IMR-90 (cell line): ENCODE measurements at regions not wholly inside any gene's neighbourhood (a gene's known extent, or its start where the extent isn't known, plus 50 kb on each side); places are given as distances from the start of the nearest gene placed in this dataset.

Experiments
- ATAC-seq: fragments of 200-7000 bp; cut with Tn5 transposase; 2 replicates; pipeline ENCODE4 v1.9.1; 2020; ENCODE audit warnings: low read depth, mild to moderate bottlenecking, moderate library complexity
- BruUV-seq: library from RNA; stranded (reverse); fragments of 400-500 nt; replicated peaks from 2 replicates; lab custom pipeline; 2021; lab: Mats Ljungman, UMichigan
- CTCF ChIA-PET: fragments of 300-600 bp; formaldehyde crosslinking; extraction: SDS; loops from one replicate; lab custom pipeline; 2021; ENCODE audit warnings: antibody characterized with exemption; lab: Yijun Ruan, JAX
- POLR2A ChIA-PET: fragments of 300-600 bp; sonication (Branson Sonifier 250); formaldehyde crosslinking; loops from one replicate; lab custom pipeline; 2022; ENCODE audit warnings: antibody characterized with exemption; ENCODE audit not compliant: unreplicated experiment; lab: Charles Lee
- DNase-seq: peaks from one replicate; pipeline ENCODE4 v3.0.0; 2013
- H2AFZ ChIP-seq: replicated peaks from 2 replicates; pipeline ENCODE3; 2013; ENCODE audit warnings: low read length, mild to moderate bottlenecking; ENCODE audit not compliant: poor library complexity
- H2AK5ac ChIP-seq: 2 replicates; pipeline ENCODE4 v1.6.1; 2013; ENCODE audit warnings: low read depth, low read length, inconsistent platforms
- H2AK9ac ChIP-seq: replicated peaks from 2 replicates; pipeline ENCODE3; 2013; ENCODE audit warnings: mild to moderate bottlenecking, low read depth, low read length, moderate library complexity; ENCODE audit not compliant: poor library complexity
- H2BK120ac ChIP-seq: 2 replicates; pipeline ENCODE4 v1.6.1; 2013; ENCODE audit warnings: low read depth, low read length, inconsistent platforms
- H2BK15ac ChIP-seq: 3 replicates; pipeline ENCODE4 v1.6.1; 2013; ENCODE audit warnings: low read depth, low read length, inconsistent platforms
- H2BK20ac ChIP-seq: 2 replicates; pipeline ENCODE4 v1.6.1; 2013; ENCODE audit warnings: low read depth, mild to moderate bottlenecking, inconsistent platforms, low read length, moderate library complexity
- H2BK5ac ChIP-seq: 2 replicates; pipeline ENCODE4 v1.6.1; 2013; ENCODE audit warnings: mild to moderate bottlenecking, low read depth, low read length, inconsistent platforms; ENCODE audit not compliant: poor library complexity, severe bottlenecking
- H3K14ac ChIP-seq: replicated peaks from 2 replicates; pipeline ENCODE4 v1.6.1; 2013; ENCODE audit warnings: low read depth, low read length, inconsistent platforms
- H3K18ac ChIP-seq: 2 replicates; pipeline ENCODE4 v1.6.1; 2013; ENCODE audit warnings: low read depth, low read length, control low read depth
- H3K23ac ChIP-seq: 2 replicates; pipeline ENCODE4 v1.6.1; 2013; ENCODE audit warnings: low read depth, low read length, inconsistent platforms
- H3K27ac ChIP-seq: 2 replicates; pipeline ENCODE4 v1.5.1; 2013; ENCODE audit warnings: mild to moderate bottlenecking, control low read depth, low read length; ENCODE audit not compliant: insufficient read depth
- H3K27me3 ChIP-seq: 2 replicates; pipeline ENCODE4 v1.6.1; 2013; ENCODE audit warnings: low read length; ENCODE audit not compliant: control insufficient read depth, insufficient read depth
- H3K36me3 ChIP-seq: 2 replicates; pipeline ENCODE4 v1.6.1; 2013; ENCODE audit warnings: low read length, mixed read lengths; ENCODE audit not compliant: control insufficient read depth, insufficient read depth
- H3K4ac ChIP-seq: 2 replicates; pipeline ENCODE4 v1.6.1; 2013; ENCODE audit warnings: low read depth, low read length, inconsistent platforms
- H3K4me1 ChIP-seq: 2 replicates; pipeline ENCODE4 v1.6.1; 2013; ENCODE audit warnings: low read length, mixed read lengths; ENCODE audit not compliant: control insufficient read depth, insufficient read depth
- H3K4me2 ChIP-seq: 2 replicates; pipeline ENCODE4 v1.6.1; 2013; ENCODE audit warnings: low read depth, mild to moderate bottlenecking, control low read depth, low read length, moderate library complexity
- H3K4me3 ChIP-seq: 2 replicates; pipeline ENCODE4 v1.5.1; 2013; ENCODE audit warnings: low read depth, mild to moderate bottlenecking, control low read depth, low read length, moderate library complexity; ENCODE audit not compliant: insufficient read depth
- H3K56ac ChIP-seq: 2 replicates; pipeline ENCODE4 v1.6.1; 2013; ENCODE audit warnings: low read length, inconsistent platforms; ENCODE audit not compliant: insufficient read depth; ENCODE audit errors: extremely low read depth
- H3K79me1 ChIP-seq, 2 experiments: 2 replicates each; pipeline ENCODE4 v1.6.1; 2013; ENCODE audit warnings: low read length in 2 of 2, inconsistent platforms in 1 of 2, low read depth in 1 of 2
- H3K9ac ChIP-seq: 2 replicates; pipeline ENCODE4 v1.6.1; 2013; ENCODE audit warnings: low read depth, low read length, control low read depth
- H3K9me1 ChIP-seq: 2 replicates; pipeline ENCODE4 v1.6.1; 2013; ENCODE audit warnings: low read length, inconsistent platforms; ENCODE audit not compliant: insufficient read depth
- H3K9me3 ChIP-seq: 2 replicates; pipeline ENCODE4 v1.6.1; 2013; ENCODE audit warnings: low read length; ENCODE audit not compliant: control insufficient read depth, insufficient read depth
- H4K20me1 ChIP-seq: 2 replicates; pipeline ENCODE4 v1.6.1; 2013; ENCODE audit warnings: low read length, inconsistent platforms; ENCODE audit not compliant: insufficient read depth
- H4K5ac ChIP-seq: 2 replicates; pipeline ENCODE4 v1.6.1; 2013; ENCODE audit warnings: mild to moderate bottlenecking, low read depth, low read length, control low read depth
- H4K8ac ChIP-seq, 2 experiments: 2 replicates each; pipeline ENCODE4 v1.6.1; 2013; ENCODE audit warnings: low read depth in 2 of 2, low read length in 2 of 2, control low read depth in 1 of 2, inconsistent platforms in 1 of 2
- H4K91ac ChIP-seq: 2 replicates; pipeline ENCODE4 v1.6.1; 2013; ENCODE audit warnings: low read depth, low read length, inconsistent platforms; ENCODE audit not compliant: insufficient read depth
- BHLHE40 ChIP-seq: fragments of 150-350 bp; IDR thresholded peaks from 2 replicates; pipeline ENCODE4 v1.6.1; 2016; ENCODE audit warnings: mild to moderate bottlenecking, low read depth, low read length
- MAFK ChIP-seq: IDR thresholded peaks from 2 replicates; pipeline ENCODE4 v1.6.1; 2012; ENCODE audit warnings: low read depth, low read length, improper control_type of control experiment
- POLR2A ChIP-seq: IDR thresholded peaks from 2 replicates; pipeline ENCODE4 v1.6.1; 2012; ENCODE audit warnings: mild to moderate bottlenecking, low read depth, low read length
- WGBS, 2 experiments: methylation state at CpG; one replicate each; pipeline versions ENCODE4 v1.1.5 to v1.1.7; 2013; ENCODE audit warnings: missing lambda C conversion rate in 2 of 2; ENCODE audit not compliant: insufficient read length in 1 of 2; ENCODE audit errors: extremely low coverage in 2 of 2; 5-methylcytosine and 5-hydroxymethylcytosine counted together
- dilution Hi-C: fragments of 300-500 bp; cut with HindIII; formaldehyde crosslinking; loops from one replicate; pipeline ENCODE4 v1.14.3; 2018; ENCODE audit warnings: low sequenced_read_pairs; ENCODE audit not compliant: unreplicated experiment
- in situ Hi-C: fragments of 300-500 bp; cut with MboI; formaldehyde crosslinking; loops from 3 replicates; pipeline ENCODE4 v1.14.3; 2019; ENCODE audit warnings: low sequenced_read_pairs, inconsistent platforms, mixed read lengths
- intact Hi-C: fragments of 100-400 bp; cut with micrococcal nuclease; formaldehyde crosslinking; loops from 2 replicates; pipeline ENCODE4 v1.10.0; 2022

DNA sequence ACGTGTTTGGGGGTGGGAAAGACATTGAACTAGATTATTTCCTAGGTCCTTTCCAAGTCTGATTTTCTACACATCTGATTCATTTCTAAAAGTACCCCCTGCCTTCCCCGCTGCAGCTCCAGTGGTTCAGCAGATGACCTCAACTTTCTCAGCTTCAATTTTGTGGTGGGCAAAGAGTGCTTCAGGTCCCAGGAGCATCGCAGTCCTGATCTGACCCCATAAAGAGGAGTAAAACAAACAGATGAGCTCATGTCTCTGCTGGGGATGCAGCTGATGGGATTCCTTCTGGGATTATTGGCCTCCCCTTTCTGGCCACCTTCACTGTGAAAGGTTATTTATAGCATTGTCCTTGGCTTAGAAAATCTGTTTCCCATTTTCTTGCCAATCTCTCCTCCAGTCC is 337.0 kb upstream of the PLXNA2 start:
- POLR2A ChIA-PET = no interaction called here

More for the DNA sequence above, 337.0 kb upstream of the PLXNA2 start:
- in situ Hi-C loops (no loop called here), dilution Hi-C loops (no loop called here), intact Hi-C loops (no loop called here)
- no peak overlapping the region for H3K23ac ChIP-seq
- no peak overlapping the region for H2AK5ac ChIP-seq
- H4K91ac ChIP-seq = no peak overlapping the region
- DNase-seq (no peak), ATAC-seq (no peak)
- no peak overlapping the region for H2AFZ ChIP-seq
- no peaks in the 10 kb centered on the region for H3K9me1 ChIP-seq
- no peaks in the 10 kb centered on the region for H3K79me1 ChIP-seq
- H2BK15ac ChIP-seq = no peak overlapping the region
- no peak overlapping the region for H3K9ac ChIP-seq
- H3K56ac ChIP-seq = no peak overlapping the region
- H4K20me1 ChIP-seq = no peaks in the 10 kb centered on the region
- H2BK20ac ChIP-seq = no peak overlapping the region
- no TSS peak for BruUV-seq
- no peaks in the 10 kb centered on the region for H3K36me3 ChIP-seq
- H2BK120ac ChIP-seq = no peak overlapping the region
- H4K5ac ChIP-seq = no peak overlapping the region
- H3K9me3 ChIP-seq = peaks cover 2% of the 10 kb centered on the region; the same call in 1 of the 2 replicates
- no peak overlapping the region for H3K14ac ChIP-seq
- no peak overlapping the region for H3K27ac ChIP-seq
- no peak overlapping the region for H3K18ac ChIP-seq
- H3K4me1 ChIP-seq = no peaks in the 10 kb centered on the region
- WGBS, 2 experiments = no CpG with 5 or more reads among the region's 3 CpGs
- no peak overlapping the region for H3K4me2 ChIP-seq
- no peak overlapping the region for H3K4ac ChIP-seq
- H2BK5ac ChIP-seq = no peak overlapping the region
- TF ChIP-seq MAFK (no peak), POLR2A (no peak), BHLHE40 (no peak)
- no peak overlapping the region for H4K8ac ChIP-seq
- H3K4me3 ChIP-seq = no peak overlapping the region
- CTCF ChIA-PET = no interaction called here
- H2AK9ac ChIP-seq = no peak overlapping the region
- H3K27me3 ChIP-seq = no peaks in the 10 kb centered on the region
